Stomach (tissue), 4 donors: ENCODE measurements at regions not wholly inside any gene's neighbourhood (a gene's known extent, or its start where the extent isn't known, plus 50 kb on each side); places are given as distances from the start of the nearest gene placed in this dataset.
"Not testable (repeated sequence)": the region's sequence is repeated elsewhere in the genome, so short reads cannot be mapped to it uniquely, and the experiment has no call there.

Source experiments
- CTCF ChIP-seq, 7 experiments: fragments of 450-650 bp in 4 of 7; fragments of 200-600 bp in 3 of 7; sonication (generic) in 3 of 7; IDR thresholded peaks; one replicate each; pipeline ENCODE4 v1.5.1; 2016 to 2019; ENCODE audit warnings: antibody characterized with exemption in 7 of 7, control low read depth in 2 of 7, mild to moderate bottlenecking in 1 of 7
- EP300 ChIP-seq: sonication (generic); formaldehyde crosslinking; IDR thresholded peaks from one replicate; pipeline ENCODE4 v1.6.1; 2017; ENCODE audit warnings: antibody characterized with exemption
- POLR2A ChIP-seq, 4 donors: fragments of 450-650 bp; IDR thresholded peaks; one replicate each; pipeline ENCODE4 v1.6.1; 2016; ENCODE audit warnings: antibody characterized with exemption in 4 of 4, control low read depth in 2 of 4, mild to moderate bottlenecking in 1 of 4, moderate library complexity in 1 of 4

GRCh38 chr16:50447386-50447785, 78.6 kb upstream of the BRD7 start:
- not testable (repeated sequence) for TF ChIP-seq CTCF (IDR thresholded peaks at IDR 0.05); POLR2A (IDR thresholded peaks at IDR 0.05); EP300
